Femur (tissue), 1 donor: ENCODE measurements at regions not wholly inside any gene's neighbourhood (a gene's known extent, or its start where the extent isn't known, plus 50 kb on each side); places are given as distances from the start of the nearest gene placed in this dataset.

Experiments used
- DNase-seq: peaks from one replicate; pipeline ENCODE4 v3.0.0-alpha.2; 2017

- DNase-seq, result no peak
Observed at GRCh38 chr16:86166414-86166813, 267.5 kb downstream of the IRF8 start.

GRCh38 chr16:86167061-86167460 lies 268.1 kb downstream of the IRF8 start:
- DNase-seq, result no peak

DNA sequence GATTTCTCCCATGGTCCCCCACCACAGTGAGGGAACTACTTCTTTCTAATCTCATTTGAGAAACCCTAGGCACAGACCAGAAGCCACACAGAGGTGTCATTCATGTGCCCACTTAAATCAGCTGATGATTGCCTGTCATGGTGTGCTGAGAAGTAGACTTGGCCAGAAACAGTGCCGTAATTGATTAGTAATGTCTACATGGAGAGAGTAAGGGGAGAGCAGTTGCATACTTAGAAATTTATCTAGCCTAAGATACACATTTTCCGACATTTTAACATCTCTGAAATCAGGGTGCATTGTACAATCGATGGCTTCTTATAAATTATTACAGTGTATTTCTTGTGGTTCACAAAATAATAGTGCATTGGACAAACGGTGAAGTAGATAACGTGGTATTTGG lies 271.8 kb downstream of the IRF8 start:
- DNase-seq, result no peak

GRCh38 chr16:86171329-86171728 lies 272.4 kb downstream of the IRF8 start:
- DNase-seq, result no peak

DNA sequence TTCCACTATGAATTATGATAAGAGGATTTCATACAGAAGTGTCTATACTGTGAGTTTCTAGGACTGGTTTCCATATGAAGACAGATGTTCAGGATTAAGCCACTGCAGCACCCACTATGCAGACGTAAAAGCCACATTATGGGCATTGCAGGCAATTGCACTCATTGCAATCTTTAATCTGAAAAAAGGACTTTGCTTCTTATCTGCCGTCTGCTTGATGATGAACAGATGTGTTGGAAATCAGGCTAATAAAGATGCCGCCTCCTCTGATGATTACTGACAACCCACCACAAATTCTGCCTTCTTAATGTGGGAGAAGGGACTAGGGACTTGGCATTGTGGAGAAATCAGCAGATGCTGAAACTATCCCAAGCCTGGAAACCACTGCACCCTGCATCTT lies 276.9 kb downstream of the IRF8 start:
- no peak for DNase-seq

DNA sequence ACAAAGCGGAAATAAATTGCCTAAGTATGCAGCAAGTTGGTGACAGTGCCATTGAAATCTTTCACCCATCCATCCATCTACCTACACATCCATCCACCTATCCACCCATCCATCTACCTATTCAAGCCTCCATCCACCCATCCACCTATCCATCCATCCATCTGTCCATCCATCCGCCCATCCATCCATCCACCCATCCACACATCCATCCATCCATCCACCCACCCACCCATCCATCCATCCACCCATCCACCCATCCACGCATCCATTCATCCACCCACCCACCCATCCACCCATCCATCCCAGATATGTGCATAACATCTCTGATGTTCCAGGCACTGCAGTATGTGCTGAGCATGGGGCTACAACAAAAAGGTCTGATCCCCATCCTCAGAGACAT lies 277.5 kb downstream of the IRF8 start:
- no peak for DNase-seq

GRCh38 chr16:86180244-86180643 lies 281.3 kb downstream of the IRF8 start:
- DNase-seq, result no peak

- no peak for DNase-seq
Observed at GRCh38 chr16:86180780-86181179, 281.8 kb downstream of the IRF8 start.

DNA sequence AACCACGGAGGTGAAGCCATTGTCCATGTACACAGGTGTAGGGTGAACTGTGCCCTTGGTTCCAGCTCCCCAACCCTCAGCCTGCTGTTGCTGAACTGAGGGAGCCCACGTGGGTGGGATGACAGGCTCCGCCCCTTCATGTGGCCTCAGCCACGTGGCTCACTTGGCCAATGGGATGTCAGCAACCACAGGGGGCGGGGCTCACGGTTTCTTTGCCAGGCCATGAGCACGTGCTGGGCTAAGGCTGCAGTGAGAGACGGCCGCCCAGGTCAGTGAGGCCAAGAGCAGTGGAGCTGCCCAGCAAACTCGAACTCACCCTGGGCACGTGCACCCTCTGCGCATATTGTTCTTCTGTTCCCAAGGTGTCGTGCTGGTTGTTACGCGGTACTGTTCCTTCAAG lies 282.6 kb downstream of the IRF8 start:
- DNase-seq, result no peak

DNA sequence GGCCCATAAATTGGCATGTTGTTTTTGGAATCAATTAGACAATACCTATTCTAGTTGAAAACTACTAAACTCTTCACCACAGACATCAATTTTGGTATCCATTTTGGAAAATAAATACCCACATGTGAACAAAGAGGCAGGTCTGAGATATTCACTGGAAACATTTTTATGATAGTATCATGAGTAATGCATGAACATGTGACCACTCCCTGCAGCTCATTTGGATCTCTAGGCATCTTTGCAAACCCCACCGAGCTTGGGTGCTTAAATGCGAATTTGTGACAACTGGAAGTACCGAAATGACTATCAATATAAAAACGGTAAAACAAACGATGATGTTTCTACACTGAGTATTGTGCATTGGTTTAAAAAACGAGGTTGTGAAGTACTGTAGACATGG lies 285.2 kb downstream of the IRF8 start:
- no peak for DNase-seq

- DNase-seq, result no peak
Observed at GRCh38 chr16:86185089-86185488, 286.1 kb downstream of the IRF8 start.

GRCh38 chr16:86186313-86186712 lies 287.4 kb downstream of the IRF8 start:
- no peak for DNase-seq

GRCh38 chr16:86189934-86190333 lies 291.0 kb downstream of the IRF8 start:
- no peak for DNase-seq

- no peak for DNase-seq
Observed at GRCh38 chr16:86191663-86192062, 292.7 kb downstream of the IRF8 start.

- DNase-seq, result no peak
Observed at GRCh38 chr16:86193528-86194193, 294.7 kb downstream of the IRF8 start.

GRCh38 chr16:86195863-86196630 lies 297.1 kb downstream of the IRF8 start:
- DNase-seq, result no peak

DNA sequence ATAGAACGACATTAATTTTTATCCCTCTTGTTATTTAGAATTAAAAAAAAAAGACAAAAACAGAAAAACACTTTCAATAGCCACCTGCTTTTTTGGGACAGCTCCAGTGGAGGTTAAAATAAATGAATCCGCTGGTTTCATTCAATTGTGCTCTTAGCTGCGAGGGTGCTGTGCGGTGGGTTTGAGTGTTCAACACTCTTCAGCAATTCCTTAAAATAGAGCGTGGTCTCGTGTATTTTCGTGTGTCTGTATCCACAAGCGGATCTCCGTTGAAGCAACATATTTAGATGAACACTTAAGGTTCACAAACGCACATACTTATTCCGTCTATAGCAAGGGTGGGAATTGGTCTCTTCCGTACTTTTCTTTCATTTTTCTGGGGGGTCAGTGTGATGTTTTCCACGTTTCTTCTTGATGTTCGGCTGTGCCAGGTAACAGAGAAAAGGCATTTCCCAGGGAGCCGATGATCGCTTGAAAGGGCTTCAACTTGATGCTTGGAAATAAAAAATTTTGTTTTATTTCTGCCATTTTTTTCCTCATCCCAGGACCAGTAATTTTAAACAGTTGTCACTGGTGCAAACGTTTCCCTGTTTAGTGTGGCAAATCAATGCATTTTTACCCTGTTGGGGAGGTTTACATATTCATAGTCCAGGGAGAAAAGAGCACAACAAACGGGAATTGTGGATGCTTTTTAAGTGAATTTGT lies 297.9 kb downstream of the IRF8 start:
- DNase-seq, result no peak

- no peak for DNase-seq
Observed at GRCh38 chr16:86198206-86199118, 299.5 kb downstream of the IRF8 start.

- DNase-seq, result no peak
Observed at GRCh38 chr16:86199182-86199581, 300.2 kb downstream of the IRF8 start.

GRCh38 chr16:86199871-86200695 lies 301.1 kb downstream of the IRF8 start:
- DNase-seq, result no peak

GRCh38 chr16:86200722-86201121 lies 301.8 kb downstream of the IRF8 start:
- DNase-seq, result no peak

GRCh38 chr16:86201746-86202145 lies 302.8 kb downstream of the IRF8 start:
- no peak for DNase-seq
